ENCODE measurements at regions not wholly inside any gene's neighbourhood (a gene's known extent, or its start where the extent isn't known, plus 50 kb on each side); places are given as distances from the start of the nearest gene placed in this dataset.

DNA sequence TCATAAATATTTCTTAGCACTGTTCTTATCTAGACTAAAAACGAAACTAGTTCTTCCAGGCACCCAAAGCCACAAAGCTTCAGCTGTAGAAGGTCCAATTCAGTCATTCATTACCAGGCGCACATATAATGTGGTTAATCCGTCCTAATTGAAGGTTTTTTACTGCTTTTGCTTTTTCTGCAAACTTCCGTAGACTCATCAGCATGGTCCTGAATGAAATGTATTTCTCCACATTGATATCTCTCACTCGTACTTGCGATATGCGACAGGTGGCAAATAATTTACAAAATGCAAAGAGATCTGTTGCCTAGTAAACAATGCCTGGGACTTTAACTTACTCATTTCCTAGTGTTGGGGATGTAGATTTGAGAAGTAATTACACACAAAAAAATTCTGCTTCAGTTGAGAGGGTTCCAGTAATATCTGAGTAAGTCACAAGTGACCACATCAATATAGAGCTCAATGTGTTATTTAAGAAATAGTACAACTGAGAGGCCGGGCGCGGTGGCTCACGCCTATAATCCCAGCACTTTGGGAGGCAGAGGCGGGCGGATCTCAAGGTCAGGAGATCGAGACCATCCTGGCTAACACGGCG lies 75.0 kb upstream of the MBNL1 start:
- H3K4me1 Mint-ChIP-seq: peaks cover 66% of the 10 kb centered on the region
- Histone ChIP-seq H3K9ac (ENCODE audit: low read length) (peak overlapping the region; percentile 64), H3K4me2 (replicated peaks; ENCODE audit: low read depth, low read length, poor library complexity, severe bottlenecking) (peak overlapping the region; percentile 76), H3K27me3 (replicated peaks in 1 of 4; ENCODE audit: control extremely low read depth in 1 of 4, control insufficient read depth in 3 of 4, insufficient read depth in 4 of 4, low read length in 3 of 4) (no peaks in the 10 kb centered on the region), H4K20me1 (ENCODE audit: control insufficient read depth, insufficient read depth, low read length, poor library complexity, severe bottlenecking) (no peaks in the 10 kb centered on the region), H3K4me3 (ENCODE audit: control extremely low read depth in 1 of 5, extremely low read depth in 1 of 5, insufficient read depth in 1 of 5, low read depth in 2 of 5, low read length in 4 of 5) (peak overlapping the region; percentile 13 to 73 (median 51)), H2AFZ (ENCODE audit: insufficient read depth, low read depth, low read length, poor library complexity, severe bottlenecking) (peak overlapping the region; percentile 53), H3K27ac (ENCODE audit: low read length in 2 of 2) (peak overlapping the region; percentile 27 to 59), H3K79me2 (ENCODE audit: control insufficient read depth, insufficient read depth, low read length) (peaks cover 90% of the 10 kb centered on the region), H3K4me1 (ENCODE audit: control insufficient read depth in 2 of 2, insufficient read depth in 2 of 2, low read length in 2 of 2) (peaks cover 48 to 53% of the 10 kb centered on the region in 2 donors), H3K9me3 (ENCODE audit: control extremely low read depth in 1 of 3, control insufficient read depth in 2 of 3, insufficient read depth in 1 of 3, low read length in 2 of 3) (no peaks in the 10 kb centered on the region), H3K36me3 (replicated peaks in 1 of 2; ENCODE audit: control extremely low read depth in 1 of 2, control insufficient read depth in 1 of 2, extremely low read depth in 1 of 2, insufficient read depth in 2 of 2, low read length in 1 of 2) (no peaks in the 10 kb centered on the region)
- peak overlapping the region; percentile 91 for H3K4me3 Mint-ChIP-seq
- ChIA-PET POLR2A (interaction anchor here (0.7 to 2.3 kb wide), 7 partner anchors 9 to 116 kb away, joined by 3 to 12 read pairs (median 6); partner anchors contain the start of gene MBNL1), CTCF (interaction anchor here (0.7 to 2.7 kb wide), 9 partner anchors 9 to 166 kb away, joined by 3 to 36 read pairs (median 3); partner anchors contain the start of gene MBNL1)
- peak; percentile 57 for DNase-seq
- intact Hi-C loops (cut with micrococcal nuclease): no loop called here
- WGBS (ENCODE audit: insufficient coverage): 60% methylated on average over 4 of the region's 16 CpGs
- no peaks in the 10 kb centered on the region for H3K9me3 Mint-ChIP-seq (ENCODE audit: insufficient read depth)
- H3K27ac Mint-ChIP-seq: peak overlapping the region; percentile 91
- peak; percentile 52 for ATAC-seq (ENCODE audit: low read depth)
- TF ChIP-seq, protein P1, sequence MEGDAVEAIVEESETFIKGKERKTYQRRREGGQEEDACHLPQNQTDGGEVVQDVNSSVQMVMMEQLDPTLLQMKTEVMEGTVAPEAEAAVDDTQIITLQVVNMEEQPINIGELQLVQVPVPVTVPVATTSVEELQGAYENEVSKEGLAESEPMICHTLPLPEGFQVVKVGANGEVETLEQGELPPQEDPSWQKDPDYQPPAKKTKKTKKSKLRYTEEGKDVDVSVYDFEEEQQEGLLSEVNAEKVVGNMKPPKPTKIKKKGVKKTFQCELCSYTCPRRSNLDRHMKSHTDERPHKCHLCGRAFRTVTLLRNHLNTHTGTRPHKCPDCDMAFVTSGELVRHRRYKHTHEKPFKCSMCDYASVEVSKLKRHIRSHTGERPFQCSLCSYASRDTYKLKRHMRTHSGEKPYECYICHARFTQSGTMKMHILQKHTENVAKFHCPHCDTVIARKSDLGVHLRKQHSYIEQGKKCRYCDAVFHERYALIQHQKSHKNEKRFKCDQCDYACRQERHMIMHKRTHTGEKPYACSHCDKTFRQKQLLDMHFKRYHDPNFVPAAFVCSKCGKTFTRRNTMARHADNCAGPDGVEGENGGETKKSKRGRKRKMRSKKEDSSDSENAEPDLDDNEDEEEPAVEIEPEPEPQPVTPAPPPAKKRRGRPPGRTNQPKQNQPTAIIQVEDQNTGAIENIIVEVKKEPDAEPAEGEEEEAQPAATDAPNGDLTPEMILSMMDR (IDR thresholded peaks at IDR 0.05): no peak
- no peak for TF ChIP-seq EZH2 (IDR thresholded peaks at IDR 0.05; ENCODE audit: borderline replicate concordance, insufficient read depth, low read depth, low read length, poor library complexity, severe bottlenecking)
- H3K27me3 Mint-ChIP-seq: no peaks in the 10 kb centered on the region

GRCh38 chr3:152195206-152195605 lies 73.5 kb upstream of the MBNL1 start:
- WGBS (ENCODE audit: insufficient coverage): no CpG with 5 or more reads among the region's 3 CpGs
- ATAC-seq (ENCODE audit: low read depth) (no peak), DNase-seq (no peak)
- TF ChIP-seq, protein P1 (IDR thresholded peaks at IDR 0.05): no peak
- TF ChIP-seq EZH2 (IDR thresholded peaks at IDR 0.05; ENCODE audit: borderline replicate concordance, insufficient read depth, low read depth, low read length, poor library complexity, severe bottlenecking): no peak
- Mint-ChIP-seq H3K27me3 (no peaks in the 10 kb centered on the region), H3K4me3 (peak overlapping the region; percentile 74), H3K4me1 (peaks cover 77% of the 10 kb centered on the region), H3K9me3 (ENCODE audit: insufficient read depth) (no peaks in the 10 kb centered on the region), H3K27ac (peak overlapping the region; percentile 99)
- intact Hi-C loops (cut with micrococcal nuclease): no loop called here
- H3K79me2 ChIP-seq (ENCODE audit: control insufficient read depth, insufficient read depth, low read length): peaks cover 92% of the 10 kb centered on the region
- ChIA-PET POLR2A (no interaction called here), CTCF (interaction anchor here (0.7 kb wide), 1 partner anchor 9 kb away, joined by 3 read pairs; no protein-coding TSS in a partner anchor)
- peak overlapping the region in 1 of 2 donors; percentile 92 for H3K27ac ChIP-seq (ENCODE audit: low read length in 2 of 2)
- no peaks in the 10 kb centered on the region for H3K9me3 ChIP-seq (ENCODE audit: control extremely low read depth in 1 of 3, control insufficient read depth in 2 of 3, insufficient read depth in 1 of 3, low read length in 2 of 3)
- peak overlapping the region; percentile 45 for H2AFZ ChIP-seq (ENCODE audit: insufficient read depth, low read depth, low read length, poor library complexity, severe bottlenecking)
- peak overlapping the region in 1 of 5 experiments; percentile 26 for H3K4me3 ChIP-seq (ENCODE audit: control extremely low read depth in 1 of 5, extremely low read depth in 1 of 5, insufficient read depth in 1 of 5, low read depth in 2 of 5, low read length in 4 of 5)
- H3K4me2 ChIP-seq (replicated peaks; ENCODE audit: low read depth, low read length, poor library complexity, severe bottlenecking): peak overlapping the region; percentile 45
- no peaks in the 10 kb centered on the region for H3K36me3 ChIP-seq (replicated peaks in 1 of 2; ENCODE audit: control extremely low read depth in 1 of 2, control insufficient read depth in 1 of 2, extremely low read depth in 1 of 2, insufficient read depth in 2 of 2, low read length in 1 of 2)
- peaks cover 59 to 67% of the 10 kb centered on the region in 2 donors for H3K4me1 ChIP-seq (ENCODE audit: control insufficient read depth in 2 of 2, insufficient read depth in 2 of 2, low read length in 2 of 2)
- no peaks in the 10 kb centered on the region for H3K27me3 ChIP-seq (replicated peaks in 1 of 4; ENCODE audit: control extremely low read depth in 1 of 4, control insufficient read depth in 3 of 4, insufficient read depth in 4 of 4, low read length in 3 of 4)
- no peaks in the 10 kb centered on the region for H4K20me1 ChIP-seq (ENCODE audit: control insufficient read depth, insufficient read depth, low read length, poor library complexity, severe bottlenecking)
- no peak overlapping the region for H3K9ac ChIP-seq (ENCODE audit: low read length)

Measured in B cell (primary cell).